ENCODE measurements at regions not wholly inside any gene's neighbourhood (a gene's known extent, or its start where the extent isn't known, plus 50 kb on each side); places are given as distances from the start of the nearest gene placed in this dataset.

DNA sequence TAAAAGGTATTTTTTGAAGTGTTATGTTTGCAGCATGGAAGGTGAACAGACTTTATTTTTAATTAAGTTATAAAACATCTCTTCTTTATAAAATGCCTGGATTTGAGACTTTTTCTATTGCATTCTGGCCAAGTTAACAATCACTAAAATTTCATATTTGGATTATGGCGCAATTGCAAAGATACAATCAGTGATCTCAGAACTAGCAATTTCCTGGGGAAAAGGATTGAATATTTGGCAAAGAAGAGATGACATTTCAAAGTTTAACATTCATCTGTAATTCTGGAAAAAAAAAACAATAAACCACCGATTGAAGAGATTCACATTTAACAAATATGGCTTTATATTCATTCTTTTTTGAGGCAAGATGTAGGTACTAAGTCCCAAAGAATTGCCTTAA, 378.0 kb downstream of the LRRC70 start:
- TF ChIP-seq, protein P1, sequence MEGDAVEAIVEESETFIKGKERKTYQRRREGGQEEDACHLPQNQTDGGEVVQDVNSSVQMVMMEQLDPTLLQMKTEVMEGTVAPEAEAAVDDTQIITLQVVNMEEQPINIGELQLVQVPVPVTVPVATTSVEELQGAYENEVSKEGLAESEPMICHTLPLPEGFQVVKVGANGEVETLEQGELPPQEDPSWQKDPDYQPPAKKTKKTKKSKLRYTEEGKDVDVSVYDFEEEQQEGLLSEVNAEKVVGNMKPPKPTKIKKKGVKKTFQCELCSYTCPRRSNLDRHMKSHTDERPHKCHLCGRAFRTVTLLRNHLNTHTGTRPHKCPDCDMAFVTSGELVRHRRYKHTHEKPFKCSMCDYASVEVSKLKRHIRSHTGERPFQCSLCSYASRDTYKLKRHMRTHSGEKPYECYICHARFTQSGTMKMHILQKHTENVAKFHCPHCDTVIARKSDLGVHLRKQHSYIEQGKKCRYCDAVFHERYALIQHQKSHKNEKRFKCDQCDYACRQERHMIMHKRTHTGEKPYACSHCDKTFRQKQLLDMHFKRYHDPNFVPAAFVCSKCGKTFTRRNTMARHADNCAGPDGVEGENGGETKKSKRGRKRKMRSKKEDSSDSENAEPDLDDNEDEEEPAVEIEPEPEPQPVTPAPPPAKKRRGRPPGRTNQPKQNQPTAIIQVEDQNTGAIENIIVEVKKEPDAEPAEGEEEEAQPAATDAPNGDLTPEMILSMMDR (IDR thresholded peaks at IDR 0.05), result no peak
- no peak for TF ChIP-seq POLR2A (IDR thresholded peaks at IDR 0.05)

All from Peyer's patch (tissue), 4 donors.